Endothelial cell of umbilical vein (primary cell): ENCODE measurements at regions not wholly inside any gene's neighbourhood (a gene's known extent, or its start where the extent isn't known, plus 50 kb on each side); places are given as distances from the start of the nearest gene placed in this dataset.

Source experiments
- BruUV-seq: library from RNA; stranded (reverse); fragments of 400-500 nt; replicated peaks from 2 replicates; lab custom pipeline; 2021; lab: Mats Ljungman, UMichigan
- CTCF ChIA-PET: fragments of 300-600, 350-600 bp; sonication (Branson Sonifier 250); formaldehyde crosslinking; loops from one replicate; lab custom pipeline; 2021; ENCODE audit warnings: antibody characterized with exemption, inconsistent platforms; lab: Charles Lee
- POLR2A ChIA-PET: fragments of 300-600, 350-600 bp; sonication (Branson Sonifier 250); formaldehyde crosslinking; loops from one replicate; lab custom pipeline; 2021; ENCODE audit warnings: antibody characterized with exemption, inconsistent platforms; lab: Charles Lee
- DNase-seq: peaks from one replicate; pipeline ENCODE4 v3.0.0-alpha.2; 2011; ENCODE audit warnings: low read depth, low spot score
- FAIRE-seq: peaks from 2 replicates; lab custom pipeline; 2011; peaks lifted over from hg19 to GRCh38; lab: Jason Lieb, UNC
- H2AFZ ChIP-seq: 2 replicates; pipeline ENCODE4 v1.6.0; 2012; ENCODE audit warnings: low read depth, low read length, control low read depth, inconsistent platforms
- H3K27ac ChIP-seq: 2 replicates; pipeline ENCODE4 v1.5.1; 2011; ENCODE audit warnings: low read depth, mild to moderate bottlenecking, control low read depth, low read length, moderate library complexity; ENCODE audit not compliant: insufficient read depth
- H3K27me3 ChIP-seq, 2 experiments: 2 replicates each; pipeline versions ENCODE4 v1.6.0 to v1.6.1; 2011; ENCODE audit warnings: low read length in 2 of 2, mixed read lengths in 1 of 2; ENCODE audit not compliant: control insufficient read depth in 2 of 2, insufficient read depth in 2 of 2
- H3K36me3 ChIP-seq, 2 experiments: 2 replicates in 1 of 2; 3 replicates in 1 of 2; pipeline ENCODE4 v1.5.1; 2011; ENCODE audit warnings: low read length in 2 of 2, mild to moderate bottlenecking in 1 of 2, moderate library complexity in 1 of 2; ENCODE audit not compliant: control insufficient read depth in 2 of 2, insufficient read depth in 2 of 2; ENCODE audit errors: extremely low read depth in 1 of 2
- H3K4me1 ChIP-seq: 3 replicates; pipeline ENCODE4 v1.5.1; 2011; ENCODE audit warnings: mild to moderate bottlenecking, low read length; ENCODE audit not compliant: control insufficient read depth, insufficient read depth; ENCODE audit errors: extremely low read depth
- H3K4me2 ChIP-seq: 2 replicates; pipeline ENCODE4 v1.6.1; 2011; ENCODE audit warnings: low read length, control low read depth, mixed read lengths; ENCODE audit not compliant: insufficient read depth
- H3K4me3 ChIP-seq, 3 experiments: fragments of 200-600 bp in 1 of 3; sonication (generic), shearing (Covaris generic) in 1 of 3; replicated peaks in 1 of 3; 2 replicates each; pipeline ENCODE4 v1.5.1; 2011 to 2016; ENCODE audit warnings: control low read depth in 3 of 3, low read length in 3 of 3, mild to moderate bottlenecking in 2 of 3, inconsistent platforms in 1 of 3, low read depth in 1 of 3, moderate library complexity in 1 of 3; ENCODE audit not compliant: insufficient read depth in 1 of 3
- H3K79me2 ChIP-seq: 2 replicates; pipeline ENCODE4 v1.6.0; 2012; ENCODE audit warnings: low read length, inconsistent platforms; ENCODE audit not compliant: control insufficient read depth, insufficient read depth
- H3K9ac ChIP-seq: replicated peaks from 2 replicates; pipeline ENCODE3; 2011; ENCODE audit warnings: low read length, control low read depth; ENCODE audit not compliant: insufficient read depth; ENCODE audit errors: extremely low read depth
- H3K9me1 ChIP-seq: replicated peaks from 3 replicates; pipeline ENCODE4 v1.6.0; 2011; ENCODE audit warnings: mild to moderate bottlenecking, low read length; ENCODE audit not compliant: control insufficient read depth, insufficient read depth; ENCODE audit errors: extremely low read depth
- H3K9me3 ChIP-seq: replicated peaks from 2 replicates; pipeline ENCODE4 v1.5.1; 2012; ENCODE audit warnings: low read length, inconsistent platforms; ENCODE audit not compliant: control insufficient read depth, insufficient read depth
- H4K20me1 ChIP-seq: replicated peaks from 2 replicates; pipeline ENCODE3; 2011; ENCODE audit warnings: mild to moderate bottlenecking, low read length; ENCODE audit not compliant: control insufficient read depth, insufficient read depth; ENCODE audit errors: extremely low read depth
- CTCF ChIP-seq, 2 donors: IDR thresholded peaks; 1 replicate in 1 of 2; 2 replicates in 1 of 2; pipeline ENCODE4 v1.5.1; 2011; ENCODE audit warnings: low read length in 2 of 2, mild to moderate bottlenecking in 2 of 2, moderate library complexity in 2 of 2, control low read depth in 1 of 2, inconsistent platforms in 1 of 2, low read depth in 1 of 2; ENCODE audit not compliant: insufficient read depth in 1 of 2; ENCODE audit errors: extremely low read depth in 1 of 2
- EZH2 ChIP-seq: IDR thresholded peaks from 2 replicates; pipeline ENCODE4 v1.6.1; 2012; ENCODE audit warnings: borderline replicate concordance, low read depth, mild to moderate bottlenecking, moderate library complexity, low read length, inconsistent platforms; ENCODE audit not compliant: severe bottlenecking
- FOS ChIP-seq: IDR thresholded peaks from 2 replicates; pipeline ENCODE4 v1.6.1; 2011; ENCODE audit warnings: mild to moderate bottlenecking, low read length, moderate library complexity, borderline replicate concordance; ENCODE audit not compliant: insufficient read depth
- GATA2 ChIP-seq: IDR thresholded peaks from 2 replicates; pipeline ENCODE4 v1.7.0; 2011; ENCODE audit warnings: low read depth, mild to moderate bottlenecking, moderate library complexity, mixed read lengths, low read length; ENCODE audit not compliant: insufficient read length, insufficient read depth
- dilution Hi-C: fragments of 300-500 bp; cut with MboI; formaldehyde crosslinking; loops from one replicate; pipeline ENCODE4 v1.15.0; 2019; ENCODE audit warnings: low sequenced_read_pairs; ENCODE audit not compliant: extremely low pct_ligation_motif_present
- intact Hi-C: fragments of 100-400 bp; cut with micrococcal nuclease; formaldehyde crosslinking; loops from one replicate; pipeline ENCODE4 v1.10.0; 2022

- Histone ChIP-seq H3K79me2 (no peaks in the 10 kb centered on the region), H2AFZ (no peak overlapping the region), H3K9me3 (peaks cover 12% of the 10 kb centered on the region), H3K27ac (no peak overlapping the region), H3K9me1 (no peaks in the 10 kb centered on the region), H3K36me3 (no peaks in the 10 kb centered on the region), H4K20me1 (no peaks in the 10 kb centered on the region), H3K4me1 (no peaks in the 10 kb centered on the region), H3K4me2 (no peak overlapping the region), H3K27me3 (no peaks in the 10 kb centered on the region), H3K9ac (no peak overlapping the region), H3K4me3 (no peak overlapping the region)
- ChIA-PET CTCF (no interaction called here), POLR2A (no interaction called here)
- BruUV-seq = no TSS peak
- intact Hi-C loops = no loop called here
- FAIRE-seq (no peak), DNase-seq (no peak)
- TF ChIP-seq EZH2 = no peak
- dilution Hi-C loops = no loop called here
These were observed 2100.7 kb downstream of the TP53TG3F start for GRCh38 chr16:35559911-35560636.

DNA sequence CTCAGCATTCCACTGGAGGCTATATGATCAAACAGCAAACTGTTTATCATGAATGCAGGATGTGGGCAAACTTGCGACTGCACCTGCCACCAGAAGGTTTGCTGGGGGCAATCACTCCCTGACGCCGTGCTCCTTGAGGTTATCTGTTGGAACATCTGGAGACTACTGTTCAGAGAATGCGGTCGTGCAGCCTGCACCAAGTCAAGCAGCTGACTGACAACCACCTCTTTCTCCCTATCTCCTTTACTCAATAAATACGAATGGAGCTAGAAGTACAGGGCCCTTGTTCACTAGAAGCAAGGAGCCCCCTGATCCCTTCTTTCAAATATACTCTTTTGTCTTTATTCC, 2101.2 kb downstream of the TP53TG3F start:
- Histone ChIP-seq H3K9me1 (no peaks in the 10 kb centered on the region), H3K79me2 (no peaks in the 10 kb centered on the region), H3K4me1 (no peaks in the 10 kb centered on the region), H3K36me3 (no peaks in the 10 kb centered on the region), H2AFZ (no peak overlapping the region), H4K20me1 (no peaks in the 10 kb centered on the region), H3K27me3 (no peaks in the 10 kb centered on the region), H3K4me3 (no peak overlapping the region), H3K9ac (no peak overlapping the region), H3K27ac (no peak overlapping the region), H3K9me3 (peaks cover 15% of the 10 kb centered on the region), H3K4me2 (no peak overlapping the region)
- no peak for FAIRE-seq
- CTCF ChIA-PET = no interaction called here
- no TSS peak for BruUV-seq
- dilution Hi-C loops = no loop called here
- POLR2A ChIA-PET = no interaction called here
- intact Hi-C loops = no loop called here
- no peak for TF ChIP-seq FOS
- no peak for TF ChIP-seq EZH2
- TF ChIP-seq GATA2 = no peak
- TF ChIP-seq CTCF (IDR thresholded peaks at IDR 0.05; ENCODE audit: extremely low read depth in 1 of 2, insufficient read depth in 1 of 2, low read depth in 1 of 2, low read length in 2 of 2) = no peak
- no peak for DNase-seq
